ENCODE measurements at regions not wholly inside any gene's neighbourhood (a gene's known extent, or its start where the extent isn't known, plus 50 kb on each side); places are given as distances from the start of the nearest gene placed in this dataset.
"Not testable (repeated sequence)": the region's sequence is repeated elsewhere in the genome, so short reads cannot be mapped to it uniquely, and the experiment has no call there.

GRCh38 chr10:94165158-94165611, 171.5 kb downstream of the PLCE1 start:
- TF ChIP-seq EZH2 (IDR thresholded peaks at IDR 0.05; ENCODE audit: insufficient read depth, poor library complexity, severe bottlenecking); EZH2phosphoT487 (IDR thresholded peaks at IDR 0.05; ENCODE audit: insufficient read depth, low read depth): not testable (repeated sequence)

All from GM23248 (cell line).